ENCODE measurements at regions not wholly inside any gene's neighbourhood (a gene's known extent, or its start where the extent isn't known, plus 50 kb on each side); places are given as distances from the start of the nearest gene placed in this dataset.

DNA sequence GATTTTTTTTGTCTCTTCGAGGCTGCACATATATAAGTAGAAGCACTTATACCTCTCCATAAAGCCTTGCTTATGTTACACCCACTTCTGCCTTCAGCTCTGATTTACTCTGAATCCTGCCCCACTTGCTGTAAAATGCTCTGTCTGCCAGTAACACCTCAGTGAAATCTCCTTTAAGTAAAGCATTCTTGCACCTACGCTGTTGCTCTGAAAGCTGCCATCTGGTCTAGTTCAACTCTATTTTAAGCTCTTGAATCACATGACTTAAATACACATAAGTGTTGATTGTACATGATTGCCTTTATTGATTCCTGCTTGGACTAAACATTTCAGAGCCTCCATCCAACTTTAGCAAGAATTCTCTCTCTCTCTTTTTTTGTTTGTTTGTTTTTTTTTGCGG lies 609.0 kb upstream of the CELF4 start:
- H4K5ac ChIP-seq (ENCODE audit: insufficient read length, low read depth, low read length), result no peak overlapping the region
- H3K9me3 ChIP-seq (ENCODE audit: insufficient read depth in 2 of 2, low read depth in 1 of 2, low read length in 1 of 2), result no peaks in the 10 kb centered on the region
- H3K56ac ChIP-seq (replicated peaks; ENCODE audit: insufficient read length, low read depth, low read length), result no peak overlapping the region
- WGBS, 2 experiments (ENCODE audit: extremely low coverage in 1 of 2, insufficient coverage in 1 of 2, insufficient read length in 1 of 2, insufficient replicate concordance in 2 of 2, low coverage in 1 of 2, low lambda C conversion rate in 2 of 2, missing lambda C conversion rate in 1 of 2), result 91% methylated on average over 3 of the region's 3 CpGs; no CpG with 5 or more reads in 1 of the 2 experiments
- no peak overlapping the region for H2BK120ac ChIP-seq (replicated peaks; ENCODE audit: low read depth, low read length)
- H2BK20ac ChIP-seq (ENCODE audit: low read length), result no peak overlapping the region
- no peaks in the 10 kb centered on the region for H3K79me1 ChIP-seq (ENCODE audit: low read depth, low read length)
- no peak overlapping the region for H2BK15ac ChIP-seq (ENCODE audit: low read length)
- H3K27ac ChIP-seq (ENCODE audit: low read depth, low read length), result no peak overlapping the region
- no peaks in the 10 kb centered on the region for H4K20me1 ChIP-seq (replicated peaks in 1 of 2; ENCODE audit: control insufficient read depth in 1 of 2, insufficient read depth in 2 of 2, low read length in 2 of 2)
- no peak overlapping the region for H3K23ac ChIP-seq (ENCODE audit: insufficient read length)
- ChIA-PET POLR2A (ENCODE audit: partially characterized antibody) (no interaction called here), CTCF (ENCODE audit: partially characterized antibody) (interaction anchor here (0.7 to 0.9 kb wide), 3 partner anchors 14 to 1930 kb away, joined by 3 read pairs; no protein-coding TSS in a partner anchor)
- no peak for DNase-seq (ENCODE audit: low read depth in 1 of 2, low spot score in 2 of 2)
- H4K91ac ChIP-seq (replicated peaks; ENCODE audit: insufficient read length, low read length), result no peak overlapping the region
- H3K14ac ChIP-seq (ENCODE audit: insufficient read length), result no peak overlapping the region
- no peak overlapping the region for H3K4me3 ChIP-seq (ENCODE audit: extremely low read depth in 1 of 4, insufficient read depth in 2 of 4, low read depth in 3 of 4, low read length in 4 of 4)
- H2AFZ ChIP-seq (ENCODE audit: low read length), result no peak overlapping the region
- H3K36me3 ChIP-seq (ENCODE audit: control insufficient read depth in 2 of 4, insufficient read depth in 4 of 4, low read length in 3 of 4), result no peaks in the 10 kb centered on the region
- no peaks in the 10 kb centered on the region for H3K23me2 ChIP-seq (ENCODE audit: low read depth, low read length)
- H3K4me2 ChIP-seq (ENCODE audit: insufficient read depth in 1 of 2, low read depth in 2 of 2, low read length in 2 of 2), result no peak overlapping the region
- H2AK5ac ChIP-seq (ENCODE audit: low read depth, low read length), result no peak overlapping the region
- no peaks in the 10 kb centered on the region for H3K27me3 ChIP-seq (replicated peaks in 1 of 4; ENCODE audit: control insufficient read depth in 3 of 4, extremely low read depth in 1 of 4, insufficient read depth in 3 of 4, low read length in 3 of 4)
- no peak for FAIRE-seq
- H3K4ac ChIP-seq (replicated peaks; ENCODE audit: insufficient read length, low read depth, low read length), result no peak overlapping the region
- no peak overlapping the region for H3K9ac ChIP-seq (replicated peaks in 1 of 4; ENCODE audit: extremely low read depth in 1 of 4, low read depth in 3 of 4, low read length in 3 of 4)
- TF ChIP-seq CBX8 (IDR thresholded peaks at IDR 0.05; ENCODE audit: borderline replicate concordance, low read depth, low read length) (no peak), SP2 (IDR thresholded peaks at IDR 0.05; ENCODE audit: low read length) (no peak), SP1 (IDR thresholded peaks at IDR 0.05; ENCODE audit: low read depth, low read length) (no peak), NRF1 (IDR thresholded peaks at IDR 0.05; ENCODE audit: low read depth, low read length) (no peak), KDM5A (IDR thresholded peaks at IDR 0.05; ENCODE audit: low read length) (no peak), NANOG (IDR thresholded peaks at IDR 0.05; ENCODE audit: insufficient read depth, low read depth, low read length, poor library complexity, severe bottlenecking) (no peak), TEAD4 (IDR thresholded peaks at IDR 0.05; ENCODE audit: low read depth, low read length) (no peak), EGR1 (IDR thresholded peaks at IDR 0.05; ENCODE audit: borderline replicate concordance, low read depth, low read length) (no peak), TBP (IDR thresholded peaks at IDR 0.05; ENCODE audit: low read depth, low read length) (no peak), BCL11A (IDR thresholded peaks at IDR 0.05; ENCODE audit: low read depth in 2 of 2, low read length in 2 of 2) (no peak), CBX5 (IDR thresholded peaks at IDR 0.05; ENCODE audit: low read depth, low read length) (no peak), KDM1A (IDR thresholded peaks at IDR 0.05; ENCODE audit: borderline replicate concordance, low read length) (no peak), BRCA1 (IDR thresholded peaks at IDR 0.05; ENCODE audit: low read depth, low read length) (no peak)
- peaks cover 0 to 2% (median 0%) of the 10 kb centered on the region in 4 experiments; a peak in 1 of 7 replicates for H3K4me1 ChIP-seq (replicated peaks in 1 of 4; ENCODE audit: control insufficient read depth in 3 of 4, insufficient read depth in 4 of 4, low read length in 3 of 4)
- no peak overlapping the region for H2BK12ac ChIP-seq (ENCODE audit: low read depth, low read length)
- H2BK5ac ChIP-seq (ENCODE audit: low read depth, low read length), result no peak overlapping the region
- no peaks in the 10 kb centered on the region for H3K79me2 ChIP-seq (ENCODE audit: control insufficient read depth in 1 of 2, insufficient read depth in 2 of 2, low read length in 2 of 2)
- no peak overlapping the region for H3K18ac ChIP-seq (ENCODE audit: extremely low read depth, low read length)
- no peak overlapping the region for H4K8ac ChIP-seq (ENCODE audit: extremely low read depth, insufficient read depth, low read length)

All from H1 (cell line).